HEK293 (cell line): ENCODE measurements at regions not wholly inside any gene's neighbourhood (a gene's known extent, or its start where the extent isn't known, plus 50 kb on each side); places are given as distances from the start of the nearest gene placed in this dataset.

Experiments
- ZNF10 ChIP-seq: fragments of 450-650 bp; formaldehyde crosslinking; IDR thresholded peaks from 2 replicates; pipeline ENCODE4 v1.5.1; 2017; ENCODE audit warnings: missing biosample characterization, missing genetic modification characterization
- ZNF776 ChIP-seq: fragments of 450-650 bp; formaldehyde crosslinking; IDR thresholded peaks from 2 replicates; pipeline ENCODE4 v1.5.0; 2017; ENCODE audit warnings: missing biosample characterization, missing genetic modification characterization, borderline replicate concordance
- TF ChIP-seq, protein P1 (sequence below): fragments of 450-650 bp; formaldehyde crosslinking; IDR thresholded peaks from 2 replicates; pipeline ENCODE4 v1.5.1; 2016; ENCODE audit warnings: missing biosample characterization, missing genetic modification characterization

DNA sequence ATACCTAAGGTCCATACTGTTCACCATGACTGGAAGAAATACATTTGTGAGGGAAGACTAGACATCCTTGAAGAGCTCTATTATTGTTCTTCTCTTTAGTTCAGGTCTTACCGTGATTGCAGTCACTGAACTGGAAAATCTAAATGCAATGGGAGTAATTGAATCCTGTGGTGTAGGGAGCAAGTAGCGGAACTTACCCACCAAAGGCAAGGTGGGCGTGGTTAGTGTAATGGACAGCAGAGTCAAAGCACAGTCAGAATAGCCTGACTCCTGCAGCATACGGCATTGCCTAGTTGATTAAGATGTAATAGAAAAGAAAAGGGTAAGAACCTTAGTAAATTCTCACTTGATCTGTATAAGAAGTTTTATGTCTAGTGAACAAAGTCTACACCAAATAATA lies 679.7 kb upstream of the EPHA7 start:
- no peak for TF ChIP-seq ZNF776 (tag by site-specific recombination)
- TF ChIP-seq, protein P1, sequence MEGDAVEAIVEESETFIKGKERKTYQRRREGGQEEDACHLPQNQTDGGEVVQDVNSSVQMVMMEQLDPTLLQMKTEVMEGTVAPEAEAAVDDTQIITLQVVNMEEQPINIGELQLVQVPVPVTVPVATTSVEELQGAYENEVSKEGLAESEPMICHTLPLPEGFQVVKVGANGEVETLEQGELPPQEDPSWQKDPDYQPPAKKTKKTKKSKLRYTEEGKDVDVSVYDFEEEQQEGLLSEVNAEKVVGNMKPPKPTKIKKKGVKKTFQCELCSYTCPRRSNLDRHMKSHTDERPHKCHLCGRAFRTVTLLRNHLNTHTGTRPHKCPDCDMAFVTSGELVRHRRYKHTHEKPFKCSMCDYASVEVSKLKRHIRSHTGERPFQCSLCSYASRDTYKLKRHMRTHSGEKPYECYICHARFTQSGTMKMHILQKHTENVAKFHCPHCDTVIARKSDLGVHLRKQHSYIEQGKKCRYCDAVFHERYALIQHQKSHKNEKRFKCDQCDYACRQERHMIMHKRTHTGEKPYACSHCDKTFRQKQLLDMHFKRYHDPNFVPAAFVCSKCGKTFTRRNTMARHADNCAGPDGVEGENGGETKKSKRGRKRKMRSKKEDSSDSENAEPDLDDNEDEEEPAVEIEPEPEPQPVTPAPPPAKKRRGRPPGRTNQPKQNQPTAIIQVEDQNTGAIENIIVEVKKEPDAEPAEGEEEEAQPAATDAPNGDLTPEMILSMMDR (tag by site-specific recombination) = no peak
- no peak for TF ChIP-seq ZNF10 (tag by site-specific recombination)
